GM23338 (cell line): ENCODE measurements at regions not wholly inside any gene's neighbourhood (a gene's known extent, or its start where the extent isn't known, plus 50 kb on each side); places are given as distances from the start of the nearest gene placed in this dataset.

ENCODE experiments used
- ATAC-seq: fragments of 200-7000 bp; cut with Tn5 transposase; 3 replicates; pipeline ENCODE4 v1.9.1; 2020
- DNase-seq: peaks from one replicate; pipeline ENCODE4 v3.0.0-alpha.2; 2015; ENCODE audit warnings: low spot score
- H2AFZ ChIP-seq: fragments of 200-600 bp; sonication (generic); 2 replicates; pipeline ENCODE4 v1.8.0; 2016; ENCODE audit warnings: antibody characterized with exemption, mild to moderate bottlenecking, moderate library complexity
- H3F3A ChIP-seq: fragments of 200-600 bp; sonication (generic); replicated peaks from 2 replicates; pipeline ENCODE4 v1.8.0; 2017; ENCODE audit warnings: antibody characterized with exemption, mixed run types, low read depth
- H3K27ac ChIP-seq: fragments of 200-600 bp; sonication (generic); 2 replicates; pipeline ENCODE4 v1.6.1; 2016; ENCODE audit warnings: low read depth
- H3K27me3 ChIP-seq: fragments of 200-600 bp; sonication (generic); 2 replicates; pipeline ENCODE4 v1.8.0; 2016; ENCODE audit warnings: mild to moderate bottlenecking, mixed run types, moderate library complexity; ENCODE audit not compliant: insufficient read depth
- H3K36me3 ChIP-seq: fragments of 200-600 bp; sonication (generic); 2 replicates; pipeline ENCODE4 v1.8.0; 2016; ENCODE audit warnings: mild to moderate bottlenecking; ENCODE audit not compliant: insufficient read depth
- H3K4me1 ChIP-seq: fragments of 200-600 bp; sonication (generic); 2 replicates; pipeline ENCODE4 v1.8.0; 2016; ENCODE audit warnings: mild to moderate bottlenecking, moderate library complexity; ENCODE audit not compliant: insufficient read depth
- H3K4me2 ChIP-seq: fragments of 200-600 bp; sonication (generic); 2 replicates; pipeline ENCODE4 v1.7.1; 2017; ENCODE audit warnings: mixed run types
- H3K4me3 ChIP-seq: fragments of 200-600 bp; sonication (generic); 2 replicates; pipeline ENCODE4 v1.6.1; 2016; ENCODE audit warnings: mixed run types
- H3K79me2 ChIP-seq: fragments of 200-600 bp; sonication (generic); replicated peaks from 2 replicates; pipeline ENCODE4 v1.8.0; 2017; ENCODE audit warnings: mild to moderate bottlenecking; ENCODE audit not compliant: insufficient read depth
- H3K9me2 ChIP-seq: fragments of 200-600 bp; sonication (generic); 2 replicates; pipeline ENCODE4 v1.8.0; 2017; ENCODE audit not compliant: insufficient read depth
- H4K20me1 ChIP-seq: fragments of 200-600 bp; sonication (generic); replicated peaks from 2 replicates; pipeline ENCODE4 v1.8.0; 2017; ENCODE audit warnings: mild to moderate bottlenecking; ENCODE audit not compliant: insufficient read depth
- H3K27ac Mint-ChIP-seq: 2 replicates; pipeline ENCODE4 v1.8.0; 2020; ENCODE audit warnings: inconsistent platforms, mild to moderate bottlenecking, moderate library complexity, mixed read lengths
- H3K27me3 Mint-ChIP-seq: 3 replicates; pipeline ENCODE4 v1.8.0; 2022; ENCODE audit warnings: low read depth, mild to moderate bottlenecking, moderate library complexity, mixed read lengths, inconsistent platforms; ENCODE audit not compliant: insufficient read depth, poor library complexity
- H3K36me3 Mint-ChIP-seq: 3 replicates; pipeline ENCODE4 v1.8.0; 2021; ENCODE audit warnings: low read depth, mild to moderate bottlenecking, inconsistent platforms, moderate library complexity, mixed read lengths
- H3K4me1 Mint-ChIP-seq: 3 replicates; pipeline ENCODE4 v1.8.0; 2020; ENCODE audit warnings: mild to moderate bottlenecking, inconsistent platforms, mixed read lengths
- H3K4me3 Mint-ChIP-seq: 3 replicates; pipeline ENCODE4 v1.8.0; 2021; ENCODE audit warnings: moderate library complexity, mild to moderate bottlenecking, inconsistent platforms, mixed read lengths
- H3K9me3 Mint-ChIP-seq: 3 replicates; pipeline ENCODE4 v1.8.0; 2020; ENCODE audit warnings: moderate library complexity, mild to moderate bottlenecking, inconsistent platforms, mixed read lengths
- CREB1 ChIP-seq: fragments of 250-450 bp; sonication (Bioruptor Pico); IDR thresholded peaks from 2 replicates; pipeline ENCODE4 v1.5.0; 2020; ENCODE audit warnings: low read depth, mild to moderate bottlenecking, moderate library complexity
- EZH2 ChIP-seq: fragments of 200-600 bp; sonication (generic); IDR thresholded peaks from one replicate; pipeline ENCODE4 v1.8.0; 2017; ENCODE audit warnings: antibody characterized with exemption, mild to moderate bottlenecking, low read depth; ENCODE audit not compliant: unreplicated experiment
- EZH2phosphoT487 ChIP-seq: fragments of 200-600 bp; sonication (generic); IDR thresholded peaks from one replicate; pipeline ENCODE4 v1.8.1; 2018; ENCODE audit warnings: antibody characterized with exemption; ENCODE audit not compliant: unreplicated experiment
- POLR2AphosphoS5 ChIP-seq: IDR thresholded peaks from 2 replicates; pipeline ENCODE4 v1.6.1; 2016; ENCODE audit warnings: antibody characterized with exemption, low read depth
- REST ChIP-seq: IDR thresholded peaks from one replicate; pipeline ENCODE4 v1.6.1; 2018; ENCODE audit warnings: antibody characterized with exemption; ENCODE audit not compliant: unreplicated experiment
- ZNF114 ChIP-seq: fragments of 250-450 bp; sonication (Bioruptor Pico); IDR thresholded peaks from 2 replicates; pipeline ENCODE4 v1.5.0; 2020; ENCODE audit warnings: mild to moderate bottlenecking, moderate library complexity
- ZNF331 ChIP-seq: fragments of 250-450 bp; sonication (Bioruptor Pico); IDR thresholded peaks from 2 replicates; pipeline ENCODE4 v1.5.0; 2020; ENCODE audit warnings: low read depth, mild to moderate bottlenecking, moderate library complexity
- ZNF462 ChIP-seq: fragments of 250-450 bp; sonication (Bioruptor Pico); IDR thresholded peaks from 2 replicates; pipeline ENCODE4 v1.5.0; 2020; ENCODE audit warnings: mild to moderate bottlenecking, moderate library complexity
- TF ChIP-seq, protein P1 (sequence below), 2 experiments: fragments of 200-600 bp in 1 of 2; sonication (generic) in 1 of 2; conservative IDR thresholded peaks; 2 replicates each; pipeline versions ENCODE4 v1.5.1 to v1.6.1; 2016 to 2017; ENCODE audit warnings: antibody characterized with exemption in 2 of 2, low read depth in 2 of 2, mild to moderate bottlenecking in 2 of 2, moderate library complexity in 1 of 2

- Mint-ChIP-seq H3K36me3 (peaks cover 24% of the 10 kb centered on the region), H3K4me1 (peaks cover 8% of the 10 kb centered on the region), H3K27me3 (no peaks in the 10 kb centered on the region), H3K4me3 (no peak overlapping the region), H3K9me3 (peaks cover 27% of the 10 kb centered on the region), H3K27ac (no peak overlapping the region)
- Histone ChIP-seq H3K4me1 (no peaks in the 10 kb centered on the region), H3K79me2 (no peaks in the 10 kb centered on the region), H4K20me1 (no peaks in the 10 kb centered on the region), H3K27ac (no peak overlapping the region), H2AFZ (no peak overlapping the region), H3K9me2 (peaks cover 4% of the 10 kb centered on the region; the same call in 1 of the 2 replicates), H3K27me3 (no peaks in the 10 kb centered on the region), H3K4me2 (no peak overlapping the region), H3F3A (no peaks in the 10 kb centered on the region), H3K4me3 (no peak overlapping the region), H3K36me3 (no peaks in the 10 kb centered on the region)
- no peak for TF ChIP-seq REST
- TF ChIP-seq CREB1: no peak
- TF ChIP-seq ZNF331 (CRISPR knock-in tag): no peak
- no peak for TF ChIP-seq EZH2phosphoT487
- TF ChIP-seq, protein P1, sequence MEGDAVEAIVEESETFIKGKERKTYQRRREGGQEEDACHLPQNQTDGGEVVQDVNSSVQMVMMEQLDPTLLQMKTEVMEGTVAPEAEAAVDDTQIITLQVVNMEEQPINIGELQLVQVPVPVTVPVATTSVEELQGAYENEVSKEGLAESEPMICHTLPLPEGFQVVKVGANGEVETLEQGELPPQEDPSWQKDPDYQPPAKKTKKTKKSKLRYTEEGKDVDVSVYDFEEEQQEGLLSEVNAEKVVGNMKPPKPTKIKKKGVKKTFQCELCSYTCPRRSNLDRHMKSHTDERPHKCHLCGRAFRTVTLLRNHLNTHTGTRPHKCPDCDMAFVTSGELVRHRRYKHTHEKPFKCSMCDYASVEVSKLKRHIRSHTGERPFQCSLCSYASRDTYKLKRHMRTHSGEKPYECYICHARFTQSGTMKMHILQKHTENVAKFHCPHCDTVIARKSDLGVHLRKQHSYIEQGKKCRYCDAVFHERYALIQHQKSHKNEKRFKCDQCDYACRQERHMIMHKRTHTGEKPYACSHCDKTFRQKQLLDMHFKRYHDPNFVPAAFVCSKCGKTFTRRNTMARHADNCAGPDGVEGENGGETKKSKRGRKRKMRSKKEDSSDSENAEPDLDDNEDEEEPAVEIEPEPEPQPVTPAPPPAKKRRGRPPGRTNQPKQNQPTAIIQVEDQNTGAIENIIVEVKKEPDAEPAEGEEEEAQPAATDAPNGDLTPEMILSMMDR (conservative IDR thresholded peaks at IDR 0.05; ENCODE audit: low read depth in 2 of 2): no peak
- no peak for TF ChIP-seq POLR2AphosphoS5
- TF ChIP-seq EZH2: no peak
- TF ChIP-seq ZNF114 (CRISPR knock-in tag): no peak
- no peak for ATAC-seq
- DNase-seq: no peak
Measured at GRCh38 chr4:128378668-128379067, 91.1 kb upstream of the PGRMC2 start.

GRCh38 chr4:128376958-128377357 lies 89.3 kb upstream of the PGRMC2 start:
- no peak overlapping the region for H3K4me2 ChIP-seq
- H3K27me3 ChIP-seq: no peaks in the 10 kb centered on the region
- Mint-ChIP-seq H3K27ac (no peak overlapping the region), H3K27me3 (no peaks in the 10 kb centered on the region), H3K36me3 (peaks cover 24% of the 10 kb centered on the region), H3K9me3 (peaks cover 27% of the 10 kb centered on the region), H3K4me3 (no peak overlapping the region), H3K4me1 (peaks cover 3% of the 10 kb centered on the region)
- H3K4me3 ChIP-seq: no peak overlapping the region
- H3K36me3 ChIP-seq: no peaks in the 10 kb centered on the region
- ATAC-seq: no peak
- H4K20me1 ChIP-seq: no peaks in the 10 kb centered on the region
- no peak overlapping the region for H3K27ac ChIP-seq
- H3F3A ChIP-seq: no peaks in the 10 kb centered on the region
- H3K79me2 ChIP-seq: no peaks in the 10 kb centered on the region
- no peak for TF ChIP-seq ZNF462 (CRISPR knock-in tag)
- TF ChIP-seq POLR2AphosphoS5: no peak
- peaks cover 4% of the 10 kb centered on the region; the same call in 1 of the 2 replicates for H3K9me2 ChIP-seq
- DNase-seq: no peak
- no peak overlapping the region for H2AFZ ChIP-seq
- H3K4me1 ChIP-seq: no peaks in the 10 kb centered on the region
